Osteocyte (in vitro differentiated cells): ENCODE measurements at regions not wholly inside any gene's neighbourhood (a gene's known extent, or its start where the extent isn't known, plus 50 kb on each side); places are given as distances from the start of the nearest gene placed in this dataset.

Experiments
- DNase-seq: peaks from one replicate; pipeline ENCODE4 v3.0.0; 2021; ENCODE audit warnings: mixed read lengths; ENCODE audit not compliant: unreplicated experiment; ENCODE audit errors: extremely low spot score
- H3K27ac Mint-ChIP-seq: one replicate; pipeline ENCODE4 v1.8.0; 2021; ENCODE audit warnings: mild to moderate bottlenecking, mixed read lengths; ENCODE audit not compliant: unreplicated experiment
- H3K27me3 Mint-ChIP-seq: one replicate; pipeline ENCODE4 v1.8.0; 2021; ENCODE audit warnings: mixed read lengths; ENCODE audit not compliant: unreplicated experiment
- H3K36me3 Mint-ChIP-seq: one replicate; pipeline ENCODE4 v1.8.0; 2021; ENCODE audit warnings: mixed read lengths; ENCODE audit not compliant: unreplicated experiment
- H3K4me1 Mint-ChIP-seq: one replicate; pipeline ENCODE4 v1.8.0; 2021; ENCODE audit warnings: mixed read lengths; ENCODE audit not compliant: unreplicated experiment
- H3K4me3 Mint-ChIP-seq: one replicate; pipeline ENCODE4 v1.8.0; 2021; ENCODE audit warnings: mild to moderate bottlenecking, moderate library complexity, mixed read lengths; ENCODE audit not compliant: unreplicated experiment
- H3K9me3 Mint-ChIP-seq: one replicate; pipeline ENCODE4 v1.8.0; 2021; ENCODE audit warnings: mixed read lengths; ENCODE audit not compliant: unreplicated experiment
- TF ChIP-seq, protein P1 (sequence below): fragments of 200-600 bp; sonication (generic); IDR thresholded peaks from 2 replicates; pipeline ENCODE4 v1.5.0; 2021; ENCODE audit warnings: antibody characterized with exemption, mild to moderate bottlenecking, moderate library complexity

DNA sequence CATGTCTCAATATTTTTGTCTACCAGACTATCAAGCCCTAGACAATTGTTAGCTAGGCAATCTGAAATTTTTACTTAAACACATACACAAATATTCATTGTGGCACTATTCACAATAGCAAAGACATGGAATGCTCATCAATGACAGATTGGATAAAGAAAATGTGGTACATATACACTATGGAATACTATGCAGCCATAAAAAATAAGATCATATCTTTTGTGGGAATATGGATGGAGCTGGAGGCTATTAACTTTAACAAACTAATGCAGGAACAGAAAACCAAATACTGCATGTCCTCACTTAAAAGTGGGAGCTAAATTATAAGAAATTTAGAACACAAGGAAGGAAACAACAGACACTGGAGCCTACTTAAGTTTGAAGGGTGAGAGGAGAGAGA lies 288.6 kb upstream of the MIR17HG start:
- Mint-ChIP-seq H3K4me1 (peaks cover under 1% of the 10 kb centered on the region), H3K9me3 (no peaks in the 10 kb centered on the region), H3K36me3 (no peaks in the 10 kb centered on the region), H3K27me3 (peaks cover 3% of the 10 kb centered on the region), H3K4me3 (no peak overlapping the region), H3K27ac (no peak overlapping the region)
- DNase-seq = no peak
- TF ChIP-seq, protein P1, sequence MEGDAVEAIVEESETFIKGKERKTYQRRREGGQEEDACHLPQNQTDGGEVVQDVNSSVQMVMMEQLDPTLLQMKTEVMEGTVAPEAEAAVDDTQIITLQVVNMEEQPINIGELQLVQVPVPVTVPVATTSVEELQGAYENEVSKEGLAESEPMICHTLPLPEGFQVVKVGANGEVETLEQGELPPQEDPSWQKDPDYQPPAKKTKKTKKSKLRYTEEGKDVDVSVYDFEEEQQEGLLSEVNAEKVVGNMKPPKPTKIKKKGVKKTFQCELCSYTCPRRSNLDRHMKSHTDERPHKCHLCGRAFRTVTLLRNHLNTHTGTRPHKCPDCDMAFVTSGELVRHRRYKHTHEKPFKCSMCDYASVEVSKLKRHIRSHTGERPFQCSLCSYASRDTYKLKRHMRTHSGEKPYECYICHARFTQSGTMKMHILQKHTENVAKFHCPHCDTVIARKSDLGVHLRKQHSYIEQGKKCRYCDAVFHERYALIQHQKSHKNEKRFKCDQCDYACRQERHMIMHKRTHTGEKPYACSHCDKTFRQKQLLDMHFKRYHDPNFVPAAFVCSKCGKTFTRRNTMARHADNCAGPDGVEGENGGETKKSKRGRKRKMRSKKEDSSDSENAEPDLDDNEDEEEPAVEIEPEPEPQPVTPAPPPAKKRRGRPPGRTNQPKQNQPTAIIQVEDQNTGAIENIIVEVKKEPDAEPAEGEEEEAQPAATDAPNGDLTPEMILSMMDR = no peak

GRCh38 chr13:91066745-91067144 lies 280.7 kb upstream of the MIR17HG start:
- Mint-ChIP-seq H3K27me3 (peaks cover 20% of the 10 kb centered on the region), H3K4me3 (no peak overlapping the region), H3K9me3 (no peaks in the 10 kb centered on the region), H3K4me1 (no peaks in the 10 kb centered on the region), H3K27ac (no peak overlapping the region), H3K36me3 (no peaks in the 10 kb centered on the region)
- no peak for DNase-seq
- TF ChIP-seq, protein P1 = no peak

GRCh38 chr13:91072486-91072885 lies 275.0 kb upstream of the MIR17HG start:
- H3K27me3 Mint-ChIP-seq = peaks cover 30% of the 10 kb centered on the region
- no peaks in the 10 kb centered on the region for H3K36me3 Mint-ChIP-seq
- no peaks in the 10 kb centered on the region for H3K4me1 Mint-ChIP-seq
- TF ChIP-seq, protein P1 = no peak
- H3K27ac Mint-ChIP-seq = no peak overlapping the region
- no peak overlapping the region for H3K4me3 Mint-ChIP-seq
- H3K9me3 Mint-ChIP-seq = no peaks in the 10 kb centered on the region
- DNase-seq = no peak

DNA sequence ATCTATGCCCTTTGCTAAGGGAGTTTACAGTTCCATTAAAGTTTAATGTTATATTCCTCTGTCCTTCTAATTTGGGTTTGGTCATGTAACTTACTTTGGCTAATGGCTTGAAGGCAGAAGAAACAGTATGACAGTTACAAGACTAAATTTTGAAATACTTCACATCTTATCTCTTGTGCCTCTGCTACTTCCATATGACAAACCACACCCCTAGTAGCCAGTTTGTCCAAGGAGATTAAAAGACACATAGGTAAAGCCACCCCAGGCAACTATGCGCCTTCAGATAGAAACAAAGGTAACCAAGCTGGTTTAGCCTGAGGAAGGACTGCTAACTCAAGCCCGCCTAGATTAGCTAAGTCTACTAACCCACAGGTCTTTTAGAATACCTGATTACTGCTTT lies 273.4 kb upstream of the MIR17HG start:
- peaks cover 24% of the 10 kb centered on the region for H3K27me3 Mint-ChIP-seq
- H3K4me1 Mint-ChIP-seq = no peaks in the 10 kb centered on the region
- DNase-seq = no peak
- H3K36me3 Mint-ChIP-seq = no peaks in the 10 kb centered on the region
- no peaks in the 10 kb centered on the region for H3K9me3 Mint-ChIP-seq
- TF ChIP-seq, protein P1 = no peak
- H3K4me3 Mint-ChIP-seq = no peak overlapping the region
- no peak overlapping the region for H3K27ac Mint-ChIP-seq

DNA sequence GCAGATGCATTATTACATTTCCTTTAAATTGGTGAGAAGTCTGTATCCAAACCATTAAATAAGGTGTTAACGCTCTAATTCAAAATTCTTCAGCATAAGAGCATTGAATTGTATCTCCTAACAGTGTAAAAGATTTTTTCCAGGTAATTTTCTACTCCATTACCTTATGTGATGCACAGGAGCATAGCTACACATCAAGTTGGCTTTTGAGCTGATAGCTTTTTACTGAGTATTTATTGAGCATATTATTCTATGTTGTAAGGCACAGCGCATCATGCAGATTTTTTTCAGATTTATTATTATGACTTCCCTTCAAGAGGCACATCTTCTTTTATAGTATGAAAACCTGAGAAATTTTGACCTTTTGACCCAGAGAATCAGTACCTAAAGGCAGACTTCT lies 270.7 kb upstream of the MIR17HG start:
- no peaks in the 10 kb centered on the region for H3K4me1 Mint-ChIP-seq
- peaks cover 22% of the 10 kb centered on the region for H3K27me3 Mint-ChIP-seq
- TF ChIP-seq, protein P1 = no peak

More for the DNA sequence above, 270.7 kb upstream of the MIR17HG start:
- H3K36me3 Mint-ChIP-seq = no peaks in the 10 kb centered on the region
- H3K4me3 Mint-ChIP-seq = no peak overlapping the region
- H3K9me3 Mint-ChIP-seq = no peaks in the 10 kb centered on the region
- DNase-seq = no peak
- no peak overlapping the region for H3K27ac Mint-ChIP-seq
